ENCODE measurements at regions not wholly inside any gene's neighbourhood (a gene's known extent, or its start where the extent isn't known, plus 50 kb on each side); places are given as distances from the start of the nearest gene placed in this dataset.

DNA sequence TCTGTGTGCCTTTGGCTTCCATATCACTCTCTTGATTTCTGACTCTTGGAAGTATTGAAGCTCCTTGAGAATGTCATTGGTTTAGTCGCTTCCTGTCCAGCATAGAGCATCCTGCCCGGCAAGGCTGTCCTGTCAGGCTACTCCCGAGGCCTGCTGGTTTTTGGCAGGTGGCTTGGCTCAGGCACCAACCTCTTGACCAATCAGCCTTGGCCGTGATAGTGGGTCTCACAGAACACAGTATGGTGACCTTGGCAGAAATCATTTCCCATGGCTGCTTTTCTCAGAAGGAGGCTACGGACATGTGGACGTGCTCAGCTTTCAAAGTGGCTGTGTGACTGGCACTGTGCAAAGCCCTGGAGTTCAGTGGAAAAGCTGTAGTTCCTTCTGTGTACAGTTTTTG is 516.9 kb downstream of the REEP3 start:
- Histone ChIP-seq H3K27me3 (ENCODE audit: insufficient read depth) (no peaks in the 10 kb centered on the region), H3K36me3 (ENCODE audit: insufficient read depth) (no peaks in the 10 kb centered on the region), H3F3A (replicated peaks; ENCODE audit: low read depth) (no peaks in the 10 kb centered on the region), H2AFZ (no peak overlapping the region), H4K20me1 (replicated peaks; ENCODE audit: insufficient read depth) (no peaks in the 10 kb centered on the region), H3K9me2 (ENCODE audit: insufficient read depth) (no peaks in the 10 kb centered on the region), H3K4me1 (ENCODE audit: insufficient read depth) (no peaks in the 10 kb centered on the region), H3K79me2 (replicated peaks; ENCODE audit: insufficient read depth) (no peaks in the 10 kb centered on the region), H3K27ac (ENCODE audit: low read depth) (no peak overlapping the region), H3K4me2 (no peak overlapping the region), H3K4me3 (no peak overlapping the region)
- DNase-seq (ENCODE audit: low spot score): no peak
- H3K27me3 Mint-ChIP-seq (ENCODE audit: insufficient read depth, low read depth, poor library complexity): peaks cover 7% of the 10 kb centered on the region
- no peaks in the 10 kb centered on the region for H3K9me3 Mint-ChIP-seq
- no peak for ATAC-seq
- TF ChIP-seq, protein P1, sequence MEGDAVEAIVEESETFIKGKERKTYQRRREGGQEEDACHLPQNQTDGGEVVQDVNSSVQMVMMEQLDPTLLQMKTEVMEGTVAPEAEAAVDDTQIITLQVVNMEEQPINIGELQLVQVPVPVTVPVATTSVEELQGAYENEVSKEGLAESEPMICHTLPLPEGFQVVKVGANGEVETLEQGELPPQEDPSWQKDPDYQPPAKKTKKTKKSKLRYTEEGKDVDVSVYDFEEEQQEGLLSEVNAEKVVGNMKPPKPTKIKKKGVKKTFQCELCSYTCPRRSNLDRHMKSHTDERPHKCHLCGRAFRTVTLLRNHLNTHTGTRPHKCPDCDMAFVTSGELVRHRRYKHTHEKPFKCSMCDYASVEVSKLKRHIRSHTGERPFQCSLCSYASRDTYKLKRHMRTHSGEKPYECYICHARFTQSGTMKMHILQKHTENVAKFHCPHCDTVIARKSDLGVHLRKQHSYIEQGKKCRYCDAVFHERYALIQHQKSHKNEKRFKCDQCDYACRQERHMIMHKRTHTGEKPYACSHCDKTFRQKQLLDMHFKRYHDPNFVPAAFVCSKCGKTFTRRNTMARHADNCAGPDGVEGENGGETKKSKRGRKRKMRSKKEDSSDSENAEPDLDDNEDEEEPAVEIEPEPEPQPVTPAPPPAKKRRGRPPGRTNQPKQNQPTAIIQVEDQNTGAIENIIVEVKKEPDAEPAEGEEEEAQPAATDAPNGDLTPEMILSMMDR (conservative IDR thresholded peaks at IDR 0.05; ENCODE audit: low read depth in 2 of 2): no peak
- TF ChIP-seq, protein P2, sequence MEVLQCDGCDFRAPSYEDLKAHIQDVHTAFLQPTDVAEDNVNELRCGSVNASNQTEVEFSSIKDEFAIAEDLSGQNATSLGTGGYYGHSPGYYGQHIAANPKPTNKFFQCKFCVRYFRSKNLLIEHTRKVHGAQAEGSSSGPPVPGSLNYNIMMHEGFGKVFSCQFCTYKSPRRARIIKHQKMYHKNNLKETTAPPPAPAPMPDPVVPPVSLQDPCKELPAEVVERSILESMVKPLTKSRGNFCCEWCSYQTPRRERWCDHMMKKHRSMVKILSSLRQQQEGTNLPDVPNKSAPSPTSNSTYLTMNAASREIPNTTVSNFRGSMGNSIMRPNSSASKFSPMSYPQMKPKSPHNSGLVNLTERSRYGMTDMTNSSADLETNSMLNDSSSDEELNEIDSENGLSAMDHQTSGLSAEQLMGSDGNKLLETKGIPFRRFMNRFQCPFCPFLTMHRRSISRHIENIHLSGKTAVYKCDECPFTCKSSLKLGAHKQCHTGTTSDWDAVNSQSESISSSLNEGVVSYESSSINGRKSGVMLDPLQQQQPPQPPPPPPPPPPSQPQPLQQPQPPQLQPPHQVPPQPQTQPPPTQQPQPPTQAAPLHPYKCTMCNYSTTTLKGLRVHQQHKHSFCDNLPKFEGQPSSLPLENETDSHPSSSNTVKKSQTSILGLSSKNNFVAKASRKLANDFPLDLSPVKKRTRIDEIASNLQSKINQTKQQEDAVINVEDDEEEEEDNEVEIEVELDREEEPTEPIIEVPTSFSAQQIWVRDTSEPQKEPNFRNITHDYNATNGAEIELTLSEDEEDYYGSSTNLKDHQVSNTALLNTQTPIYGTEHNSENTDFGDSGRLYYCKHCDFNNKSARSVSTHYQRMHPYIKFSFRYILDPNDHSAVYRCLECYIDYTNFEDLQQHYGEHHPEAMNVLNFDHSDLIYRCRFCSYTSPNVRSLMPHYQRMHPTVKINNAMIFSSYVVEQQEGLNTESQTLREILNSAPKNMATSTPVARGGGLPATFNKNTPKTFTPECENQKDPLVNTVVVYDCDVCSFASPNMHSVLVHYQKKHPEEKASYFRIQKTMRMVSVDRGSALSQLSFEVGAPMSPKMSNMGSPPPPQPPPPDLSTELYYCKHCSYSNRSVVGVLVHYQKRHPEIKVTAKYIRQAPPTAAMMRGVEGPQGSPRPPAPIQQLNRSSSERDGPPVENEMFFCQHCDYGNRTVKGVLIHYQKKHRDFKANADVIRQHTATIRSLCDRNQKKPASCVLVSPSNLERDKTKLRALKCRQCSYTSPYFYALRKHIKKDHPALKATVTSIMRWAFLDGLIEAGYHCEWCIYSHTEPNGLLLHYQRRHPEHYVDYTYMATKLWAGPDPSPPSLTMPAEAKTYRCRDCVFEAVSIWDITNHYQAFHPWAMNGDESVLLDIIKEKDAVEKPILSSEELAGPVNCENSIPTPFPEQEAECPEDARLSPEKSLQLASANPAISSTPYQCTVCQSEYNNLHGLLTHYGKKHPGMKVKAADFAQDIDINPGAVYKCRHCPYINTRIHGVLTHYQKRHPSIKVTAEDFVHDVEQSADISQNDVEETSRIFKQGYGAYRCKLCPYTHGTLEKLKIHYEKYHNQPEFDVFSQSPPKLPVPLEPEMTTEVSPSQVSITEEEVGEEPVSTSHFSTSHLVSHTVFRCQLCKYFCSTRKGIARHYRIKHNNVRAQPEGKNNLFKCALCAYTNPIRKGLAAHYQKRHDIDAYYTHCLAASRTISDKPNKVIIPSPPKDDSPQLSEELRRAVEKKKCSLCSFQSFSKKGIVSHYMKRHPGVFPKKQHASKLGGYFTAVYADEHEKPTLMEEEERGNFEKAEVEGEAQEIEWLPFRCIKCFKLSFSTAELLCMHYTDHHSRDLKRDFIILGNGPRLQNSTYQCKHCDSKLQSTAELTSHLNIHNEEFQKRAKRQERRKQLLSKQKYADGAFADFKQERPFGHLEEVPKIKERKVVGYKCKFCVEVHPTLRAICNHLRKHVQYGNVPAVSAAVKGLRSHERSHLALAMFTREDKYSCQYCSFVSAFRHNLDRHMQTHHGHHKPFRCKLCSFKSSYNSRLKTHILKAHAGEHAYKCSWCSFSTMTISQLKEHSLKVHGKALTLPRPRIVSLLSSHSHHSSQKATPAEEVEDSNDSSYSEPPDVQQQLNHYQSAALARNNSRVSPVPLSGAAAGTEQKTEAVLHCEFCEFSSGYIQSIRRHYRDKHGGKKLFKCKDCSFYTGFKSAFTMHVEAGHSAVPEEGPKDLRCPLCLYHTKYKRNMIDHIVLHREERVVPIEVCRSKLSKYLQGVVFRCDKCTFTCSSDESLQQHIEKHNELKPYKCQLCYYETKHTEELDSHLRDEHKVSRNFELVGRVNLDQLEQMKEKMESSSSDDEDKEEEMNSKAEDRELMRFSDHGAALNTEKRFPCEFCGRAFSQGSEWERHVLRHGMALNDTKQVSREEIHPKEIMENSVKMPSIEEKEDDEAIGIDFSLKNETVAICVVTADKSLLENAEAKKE (CRISPR knock-in tag; IDR thresholded peaks at IDR 0.05): no peak
- TF ChIP-seq, protein P3, sequence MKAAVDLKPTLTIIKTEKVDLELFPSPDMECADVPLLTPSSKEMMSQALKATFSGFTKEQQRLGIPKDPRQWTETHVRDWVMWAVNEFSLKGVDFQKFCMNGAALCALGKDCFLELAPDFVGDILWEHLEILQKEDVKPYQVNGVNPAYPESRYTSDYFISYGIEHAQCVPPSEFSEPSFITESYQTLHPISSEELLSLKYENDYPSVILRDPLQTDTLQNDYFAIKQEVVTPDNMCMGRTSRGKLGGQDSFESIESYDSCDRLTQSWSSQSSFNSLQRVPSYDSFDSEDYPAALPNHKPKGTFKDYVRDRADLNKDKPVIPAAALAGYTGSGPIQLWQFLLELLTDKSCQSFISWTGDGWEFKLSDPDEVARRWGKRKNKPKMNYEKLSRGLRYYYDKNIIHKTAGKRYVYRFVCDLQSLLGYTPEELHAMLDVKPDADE (IDR thresholded peaks at IDR 0.05): no peak
- TF ChIP-seq, protein P4, sequence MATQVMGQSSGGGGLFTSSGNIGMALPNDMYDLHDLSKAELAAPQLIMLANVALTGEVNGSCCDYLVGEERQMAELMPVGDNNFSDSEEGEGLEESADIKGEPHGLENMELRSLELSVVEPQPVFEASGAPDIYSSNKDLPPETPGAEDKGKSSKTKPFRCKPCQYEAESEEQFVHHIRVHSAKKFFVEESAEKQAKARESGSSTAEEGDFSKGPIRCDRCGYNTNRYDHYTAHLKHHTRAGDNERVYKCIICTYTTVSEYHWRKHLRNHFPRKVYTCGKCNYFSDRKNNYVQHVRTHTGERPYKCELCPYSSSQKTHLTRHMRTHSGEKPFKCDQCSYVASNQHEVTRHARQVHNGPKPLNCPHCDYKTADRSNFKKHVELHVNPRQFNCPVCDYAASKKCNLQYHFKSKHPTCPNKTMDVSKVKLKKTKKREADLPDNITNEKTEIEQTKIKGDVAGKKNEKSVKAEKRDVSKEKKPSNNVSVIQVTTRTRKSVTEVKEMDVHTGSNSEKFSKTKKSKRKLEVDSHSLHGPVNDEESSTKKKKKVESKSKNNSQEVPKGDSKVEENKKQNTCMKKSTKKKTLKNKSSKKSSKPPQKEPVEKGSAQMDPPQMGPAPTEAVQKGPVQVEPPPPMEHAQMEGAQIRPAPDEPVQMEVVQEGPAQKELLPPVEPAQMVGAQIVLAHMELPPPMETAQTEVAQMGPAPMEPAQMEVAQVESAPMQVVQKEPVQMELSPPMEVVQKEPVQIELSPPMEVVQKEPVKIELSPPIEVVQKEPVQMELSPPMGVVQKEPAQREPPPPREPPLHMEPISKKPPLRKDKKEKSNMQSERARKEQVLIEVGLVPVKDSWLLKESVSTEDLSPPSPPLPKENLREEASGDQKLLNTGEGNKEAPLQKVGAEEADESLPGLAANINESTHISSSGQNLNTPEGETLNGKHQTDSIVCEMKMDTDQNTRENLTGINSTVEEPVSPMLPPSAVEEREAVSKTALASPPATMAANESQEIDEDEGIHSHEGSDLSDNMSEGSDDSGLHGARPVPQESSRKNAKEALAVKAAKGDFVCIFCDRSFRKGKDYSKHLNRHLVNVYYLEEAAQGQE (IDR thresholded peaks at IDR 0.05; ENCODE audit: unreplicated experiment): no peak
- no peak for TF ChIP-seq POLR2AphosphoS5 (IDR thresholded peaks at IDR 0.05; ENCODE audit: low read depth)
- no peak for TF ChIP-seq EZH2 (IDR thresholded peaks at IDR 0.05; ENCODE audit: low read depth, unreplicated experiment)
- no peak for TF ChIP-seq STAT1 (IDR thresholded peaks at IDR 0.05; ENCODE audit: unreplicated experiment)
- TF ChIP-seq ZNF331 (CRISPR knock-in tag; IDR thresholded peaks at IDR 0.05; ENCODE audit: low read depth): no peak
- TF ChIP-seq CREB1 (CRISPR knock-in tag; IDR thresholded peaks at IDR 0.05; ENCODE audit: low read depth): no peak
- no peak for TF ChIP-seq NANOG (IDR thresholded peaks at IDR 0.05; ENCODE audit: borderline replicate concordance)
- TF ChIP-seq EZH2phosphoT487 (IDR thresholded peaks at IDR 0.05; ENCODE audit: unreplicated experiment): no peak
- no peak for TF ChIP-seq JUNB (IDR thresholded peaks at IDR 0.05; ENCODE audit: unreplicated experiment)
- TF ChIP-seq ZNF114 (CRISPR knock-in tag; IDR thresholded peaks at IDR 0.05): no peak
- no peaks in the 10 kb centered on the region for H3K36me3 Mint-ChIP-seq (ENCODE audit: low read depth)
- H3K4me1 Mint-ChIP-seq: peaks cover 5% of the 10 kb centered on the region
- no peak overlapping the region for H3K4me3 Mint-ChIP-seq
- no peak overlapping the region for H3K27ac Mint-ChIP-seq
